GM23338 (cell line): ENCODE measurements at regions not wholly inside any gene's neighbourhood (a gene's known extent, or its start where the extent isn't known, plus 50 kb on each side); places are given as distances from the start of the nearest gene placed in this dataset.

Experiments
- ATAC-seq: fragments of 200-7000 bp; cut with Tn5 transposase; 3 replicates; pipeline ENCODE4 v1.9.1; 2020
- DNase-seq: peaks from one replicate; pipeline ENCODE4 v3.0.0-alpha.2; 2015; ENCODE audit warnings: low spot score
- H2AFZ ChIP-seq: fragments of 200-600 bp; sonication (generic); 2 replicates; pipeline ENCODE4 v1.8.0; 2016; ENCODE audit warnings: antibody characterized with exemption, mild to moderate bottlenecking, moderate library complexity
- H3F3A ChIP-seq: fragments of 200-600 bp; sonication (generic); replicated peaks from 2 replicates; pipeline ENCODE4 v1.8.0; 2017; ENCODE audit warnings: antibody characterized with exemption, mixed run types, low read depth
- H3K27ac ChIP-seq: fragments of 200-600 bp; sonication (generic); 2 replicates; pipeline ENCODE4 v1.6.1; 2016; ENCODE audit warnings: low read depth
- H3K27me3 ChIP-seq: fragments of 200-600 bp; sonication (generic); 2 replicates; pipeline ENCODE4 v1.8.0; 2016; ENCODE audit warnings: mild to moderate bottlenecking, mixed run types, moderate library complexity; ENCODE audit not compliant: insufficient read depth
- H3K36me3 ChIP-seq: fragments of 200-600 bp; sonication (generic); 2 replicates; pipeline ENCODE4 v1.8.0; 2016; ENCODE audit warnings: mild to moderate bottlenecking; ENCODE audit not compliant: insufficient read depth
- H3K4me1 ChIP-seq: fragments of 200-600 bp; sonication (generic); 2 replicates; pipeline ENCODE4 v1.8.0; 2016; ENCODE audit warnings: mild to moderate bottlenecking, moderate library complexity; ENCODE audit not compliant: insufficient read depth
- H3K4me2 ChIP-seq: fragments of 200-600 bp; sonication (generic); 2 replicates; pipeline ENCODE4 v1.7.1; 2017; ENCODE audit warnings: mixed run types
- H3K4me3 ChIP-seq: fragments of 200-600 bp; sonication (generic); 2 replicates; pipeline ENCODE4 v1.6.1; 2016; ENCODE audit warnings: mixed run types
- H3K79me2 ChIP-seq: fragments of 200-600 bp; sonication (generic); replicated peaks from 2 replicates; pipeline ENCODE4 v1.8.0; 2017; ENCODE audit warnings: mild to moderate bottlenecking; ENCODE audit not compliant: insufficient read depth
- H3K9me2 ChIP-seq: fragments of 200-600 bp; sonication (generic); 2 replicates; pipeline ENCODE4 v1.8.0; 2017; ENCODE audit not compliant: insufficient read depth
- H4K20me1 ChIP-seq: fragments of 200-600 bp; sonication (generic); replicated peaks from 2 replicates; pipeline ENCODE4 v1.8.0; 2017; ENCODE audit warnings: mild to moderate bottlenecking; ENCODE audit not compliant: insufficient read depth
- H3K27ac Mint-ChIP-seq: 2 replicates; pipeline ENCODE4 v1.8.0; 2020; ENCODE audit warnings: inconsistent platforms, mild to moderate bottlenecking, moderate library complexity, mixed read lengths
- H3K27me3 Mint-ChIP-seq: 3 replicates; pipeline ENCODE4 v1.8.0; 2022; ENCODE audit warnings: low read depth, mild to moderate bottlenecking, moderate library complexity, mixed read lengths, inconsistent platforms; ENCODE audit not compliant: insufficient read depth, poor library complexity
- H3K36me3 Mint-ChIP-seq: 3 replicates; pipeline ENCODE4 v1.8.0; 2021; ENCODE audit warnings: low read depth, mild to moderate bottlenecking, inconsistent platforms, moderate library complexity, mixed read lengths
- H3K4me1 Mint-ChIP-seq: 3 replicates; pipeline ENCODE4 v1.8.0; 2020; ENCODE audit warnings: mild to moderate bottlenecking, inconsistent platforms, mixed read lengths
- H3K4me3 Mint-ChIP-seq: 3 replicates; pipeline ENCODE4 v1.8.0; 2021; ENCODE audit warnings: moderate library complexity, mild to moderate bottlenecking, inconsistent platforms, mixed read lengths
- H3K9me3 Mint-ChIP-seq: 3 replicates; pipeline ENCODE4 v1.8.0; 2020; ENCODE audit warnings: moderate library complexity, mild to moderate bottlenecking, inconsistent platforms, mixed read lengths
- CREB1 ChIP-seq: fragments of 250-450 bp; sonication (Bioruptor Pico); IDR thresholded peaks from 2 replicates; pipeline ENCODE4 v1.5.0; 2020; ENCODE audit warnings: low read depth, mild to moderate bottlenecking, moderate library complexity
- EZH2 ChIP-seq: fragments of 200-600 bp; sonication (generic); IDR thresholded peaks from one replicate; pipeline ENCODE4 v1.8.0; 2017; ENCODE audit warnings: antibody characterized with exemption, mild to moderate bottlenecking, low read depth; ENCODE audit not compliant: unreplicated experiment
- EZH2phosphoT487 ChIP-seq: fragments of 200-600 bp; sonication (generic); IDR thresholded peaks from one replicate; pipeline ENCODE4 v1.8.1; 2018; ENCODE audit warnings: antibody characterized with exemption; ENCODE audit not compliant: unreplicated experiment
- JUNB ChIP-seq: IDR thresholded peaks from one replicate; pipeline ENCODE4 v1.6.1; 2016; ENCODE audit warnings: antibody characterized with exemption; ENCODE audit not compliant: unreplicated experiment
- NANOG ChIP-seq: IDR thresholded peaks from 2 replicates; pipeline ENCODE4 v1.6.1; 2016; ENCODE audit warnings: antibody characterized with exemption, borderline replicate concordance
- POLR2AphosphoS5 ChIP-seq: IDR thresholded peaks from 2 replicates; pipeline ENCODE4 v1.6.1; 2016; ENCODE audit warnings: antibody characterized with exemption, low read depth
- REST ChIP-seq: IDR thresholded peaks from one replicate; pipeline ENCODE4 v1.6.1; 2018; ENCODE audit warnings: antibody characterized with exemption; ENCODE audit not compliant: unreplicated experiment
- STAT1 ChIP-seq: IDR thresholded peaks from one replicate; pipeline ENCODE4 v1.6.1; 2016; ENCODE audit warnings: antibody characterized with exemption; ENCODE audit not compliant: unreplicated experiment
- ZNF114 ChIP-seq: fragments of 250-450 bp; sonication (Bioruptor Pico); IDR thresholded peaks from 2 replicates; pipeline ENCODE4 v1.5.0; 2020; ENCODE audit warnings: mild to moderate bottlenecking, moderate library complexity
- ZNF331 ChIP-seq: fragments of 250-450 bp; sonication (Bioruptor Pico); IDR thresholded peaks from 2 replicates; pipeline ENCODE4 v1.5.0; 2020; ENCODE audit warnings: low read depth, mild to moderate bottlenecking, moderate library complexity
- TF ChIP-seq, protein P1 (sequence below): IDR thresholded peaks from 2 replicates; pipeline ENCODE4 v1.6.1; 2016; ENCODE audit warnings: antibody characterized with exemption
- TF ChIP-seq, protein P2 (sequence below), 2 experiments: fragments of 200-600 bp in 1 of 2; sonication (generic) in 1 of 2; conservative IDR thresholded peaks; 2 replicates each; pipeline versions ENCODE4 v1.5.1 to v1.6.1; 2016 to 2017; ENCODE audit warnings: antibody characterized with exemption in 2 of 2, low read depth in 2 of 2, mild to moderate bottlenecking in 2 of 2, moderate library complexity in 1 of 2
- TF ChIP-seq, protein P3 (sequence below): fragments of 250-450 bp; sonication (Bioruptor Pico); IDR thresholded peaks from 2 replicates; pipeline ENCODE4 v1.5.0; 2020; ENCODE audit warnings: mild to moderate bottlenecking, moderate library complexity

DNA sequence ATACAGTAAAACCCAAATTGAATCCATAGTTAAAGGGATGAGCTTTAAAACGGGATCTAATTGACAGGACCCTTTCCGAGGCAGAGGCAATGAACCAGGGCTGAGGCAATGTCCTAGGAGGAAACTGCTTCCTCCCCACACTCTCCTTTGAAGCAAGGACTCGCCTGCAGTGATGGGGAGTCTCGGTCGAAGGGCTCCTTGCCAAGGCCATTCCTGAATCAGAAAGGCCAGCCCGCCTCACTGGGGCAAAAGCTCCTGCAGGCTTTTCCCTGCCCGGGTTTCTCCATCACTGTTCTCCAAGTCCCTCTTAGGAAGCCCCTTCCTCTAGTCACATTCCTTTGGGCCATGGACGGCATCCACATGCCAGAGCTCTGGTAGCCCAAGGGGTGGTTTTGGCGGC is 132.0 kb downstream of the RBFOX3 start:
- H3K4me1 ChIP-seq: 0 out of 2 replicates have a peak, but pooled peaks cover 3% of the 10 kb centered on the region

More for the DNA sequence above, 132.0 kb downstream of the RBFOX3 start:
- Histone ChIP-seq H3K4me3 (no peak overlapping the region), H2AFZ (no peak overlapping the region), H3F3A (no peaks in the 10 kb centered on the region), H3K4me2 (no peak overlapping the region), H3K9me2 (no peaks in the 10 kb centered on the region), H3K27ac (no peak overlapping the region), H3K27me3 (no peaks in the 10 kb centered on the region), H4K20me1 (no peaks in the 10 kb centered on the region), H3K79me2 (no peaks in the 10 kb centered on the region), H3K36me3 (no peaks in the 10 kb centered on the region)
- no peak for DNase-seq
- no peaks in the 10 kb centered on the region for H3K36me3 Mint-ChIP-seq
- H3K9me3 Mint-ChIP-seq: no peaks in the 10 kb centered on the region; the same call in 2 of the 3 replicates
- TF ChIP-seq EZH2: no peak
- no peak for TF ChIP-seq STAT1
- TF ChIP-seq, protein P1, sequence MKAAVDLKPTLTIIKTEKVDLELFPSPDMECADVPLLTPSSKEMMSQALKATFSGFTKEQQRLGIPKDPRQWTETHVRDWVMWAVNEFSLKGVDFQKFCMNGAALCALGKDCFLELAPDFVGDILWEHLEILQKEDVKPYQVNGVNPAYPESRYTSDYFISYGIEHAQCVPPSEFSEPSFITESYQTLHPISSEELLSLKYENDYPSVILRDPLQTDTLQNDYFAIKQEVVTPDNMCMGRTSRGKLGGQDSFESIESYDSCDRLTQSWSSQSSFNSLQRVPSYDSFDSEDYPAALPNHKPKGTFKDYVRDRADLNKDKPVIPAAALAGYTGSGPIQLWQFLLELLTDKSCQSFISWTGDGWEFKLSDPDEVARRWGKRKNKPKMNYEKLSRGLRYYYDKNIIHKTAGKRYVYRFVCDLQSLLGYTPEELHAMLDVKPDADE: no peak
- TF ChIP-seq ZNF331 (CRISPR knock-in tag): no peak
- TF ChIP-seq EZH2phosphoT487: no peak
- no peak for TF ChIP-seq CREB1 (CRISPR knock-in tag)
- TF ChIP-seq, protein P2, sequence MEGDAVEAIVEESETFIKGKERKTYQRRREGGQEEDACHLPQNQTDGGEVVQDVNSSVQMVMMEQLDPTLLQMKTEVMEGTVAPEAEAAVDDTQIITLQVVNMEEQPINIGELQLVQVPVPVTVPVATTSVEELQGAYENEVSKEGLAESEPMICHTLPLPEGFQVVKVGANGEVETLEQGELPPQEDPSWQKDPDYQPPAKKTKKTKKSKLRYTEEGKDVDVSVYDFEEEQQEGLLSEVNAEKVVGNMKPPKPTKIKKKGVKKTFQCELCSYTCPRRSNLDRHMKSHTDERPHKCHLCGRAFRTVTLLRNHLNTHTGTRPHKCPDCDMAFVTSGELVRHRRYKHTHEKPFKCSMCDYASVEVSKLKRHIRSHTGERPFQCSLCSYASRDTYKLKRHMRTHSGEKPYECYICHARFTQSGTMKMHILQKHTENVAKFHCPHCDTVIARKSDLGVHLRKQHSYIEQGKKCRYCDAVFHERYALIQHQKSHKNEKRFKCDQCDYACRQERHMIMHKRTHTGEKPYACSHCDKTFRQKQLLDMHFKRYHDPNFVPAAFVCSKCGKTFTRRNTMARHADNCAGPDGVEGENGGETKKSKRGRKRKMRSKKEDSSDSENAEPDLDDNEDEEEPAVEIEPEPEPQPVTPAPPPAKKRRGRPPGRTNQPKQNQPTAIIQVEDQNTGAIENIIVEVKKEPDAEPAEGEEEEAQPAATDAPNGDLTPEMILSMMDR (conservative IDR thresholded peaks at IDR 0.05; ENCODE audit: low read depth in 2 of 2): no peak
- TF ChIP-seq, protein P3, sequence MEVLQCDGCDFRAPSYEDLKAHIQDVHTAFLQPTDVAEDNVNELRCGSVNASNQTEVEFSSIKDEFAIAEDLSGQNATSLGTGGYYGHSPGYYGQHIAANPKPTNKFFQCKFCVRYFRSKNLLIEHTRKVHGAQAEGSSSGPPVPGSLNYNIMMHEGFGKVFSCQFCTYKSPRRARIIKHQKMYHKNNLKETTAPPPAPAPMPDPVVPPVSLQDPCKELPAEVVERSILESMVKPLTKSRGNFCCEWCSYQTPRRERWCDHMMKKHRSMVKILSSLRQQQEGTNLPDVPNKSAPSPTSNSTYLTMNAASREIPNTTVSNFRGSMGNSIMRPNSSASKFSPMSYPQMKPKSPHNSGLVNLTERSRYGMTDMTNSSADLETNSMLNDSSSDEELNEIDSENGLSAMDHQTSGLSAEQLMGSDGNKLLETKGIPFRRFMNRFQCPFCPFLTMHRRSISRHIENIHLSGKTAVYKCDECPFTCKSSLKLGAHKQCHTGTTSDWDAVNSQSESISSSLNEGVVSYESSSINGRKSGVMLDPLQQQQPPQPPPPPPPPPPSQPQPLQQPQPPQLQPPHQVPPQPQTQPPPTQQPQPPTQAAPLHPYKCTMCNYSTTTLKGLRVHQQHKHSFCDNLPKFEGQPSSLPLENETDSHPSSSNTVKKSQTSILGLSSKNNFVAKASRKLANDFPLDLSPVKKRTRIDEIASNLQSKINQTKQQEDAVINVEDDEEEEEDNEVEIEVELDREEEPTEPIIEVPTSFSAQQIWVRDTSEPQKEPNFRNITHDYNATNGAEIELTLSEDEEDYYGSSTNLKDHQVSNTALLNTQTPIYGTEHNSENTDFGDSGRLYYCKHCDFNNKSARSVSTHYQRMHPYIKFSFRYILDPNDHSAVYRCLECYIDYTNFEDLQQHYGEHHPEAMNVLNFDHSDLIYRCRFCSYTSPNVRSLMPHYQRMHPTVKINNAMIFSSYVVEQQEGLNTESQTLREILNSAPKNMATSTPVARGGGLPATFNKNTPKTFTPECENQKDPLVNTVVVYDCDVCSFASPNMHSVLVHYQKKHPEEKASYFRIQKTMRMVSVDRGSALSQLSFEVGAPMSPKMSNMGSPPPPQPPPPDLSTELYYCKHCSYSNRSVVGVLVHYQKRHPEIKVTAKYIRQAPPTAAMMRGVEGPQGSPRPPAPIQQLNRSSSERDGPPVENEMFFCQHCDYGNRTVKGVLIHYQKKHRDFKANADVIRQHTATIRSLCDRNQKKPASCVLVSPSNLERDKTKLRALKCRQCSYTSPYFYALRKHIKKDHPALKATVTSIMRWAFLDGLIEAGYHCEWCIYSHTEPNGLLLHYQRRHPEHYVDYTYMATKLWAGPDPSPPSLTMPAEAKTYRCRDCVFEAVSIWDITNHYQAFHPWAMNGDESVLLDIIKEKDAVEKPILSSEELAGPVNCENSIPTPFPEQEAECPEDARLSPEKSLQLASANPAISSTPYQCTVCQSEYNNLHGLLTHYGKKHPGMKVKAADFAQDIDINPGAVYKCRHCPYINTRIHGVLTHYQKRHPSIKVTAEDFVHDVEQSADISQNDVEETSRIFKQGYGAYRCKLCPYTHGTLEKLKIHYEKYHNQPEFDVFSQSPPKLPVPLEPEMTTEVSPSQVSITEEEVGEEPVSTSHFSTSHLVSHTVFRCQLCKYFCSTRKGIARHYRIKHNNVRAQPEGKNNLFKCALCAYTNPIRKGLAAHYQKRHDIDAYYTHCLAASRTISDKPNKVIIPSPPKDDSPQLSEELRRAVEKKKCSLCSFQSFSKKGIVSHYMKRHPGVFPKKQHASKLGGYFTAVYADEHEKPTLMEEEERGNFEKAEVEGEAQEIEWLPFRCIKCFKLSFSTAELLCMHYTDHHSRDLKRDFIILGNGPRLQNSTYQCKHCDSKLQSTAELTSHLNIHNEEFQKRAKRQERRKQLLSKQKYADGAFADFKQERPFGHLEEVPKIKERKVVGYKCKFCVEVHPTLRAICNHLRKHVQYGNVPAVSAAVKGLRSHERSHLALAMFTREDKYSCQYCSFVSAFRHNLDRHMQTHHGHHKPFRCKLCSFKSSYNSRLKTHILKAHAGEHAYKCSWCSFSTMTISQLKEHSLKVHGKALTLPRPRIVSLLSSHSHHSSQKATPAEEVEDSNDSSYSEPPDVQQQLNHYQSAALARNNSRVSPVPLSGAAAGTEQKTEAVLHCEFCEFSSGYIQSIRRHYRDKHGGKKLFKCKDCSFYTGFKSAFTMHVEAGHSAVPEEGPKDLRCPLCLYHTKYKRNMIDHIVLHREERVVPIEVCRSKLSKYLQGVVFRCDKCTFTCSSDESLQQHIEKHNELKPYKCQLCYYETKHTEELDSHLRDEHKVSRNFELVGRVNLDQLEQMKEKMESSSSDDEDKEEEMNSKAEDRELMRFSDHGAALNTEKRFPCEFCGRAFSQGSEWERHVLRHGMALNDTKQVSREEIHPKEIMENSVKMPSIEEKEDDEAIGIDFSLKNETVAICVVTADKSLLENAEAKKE (CRISPR knock-in tag): no peak
- no peak for TF ChIP-seq NANOG
- TF ChIP-seq POLR2AphosphoS5: no peak
- no peak for TF ChIP-seq ZNF114 (CRISPR knock-in tag)
- TF ChIP-seq JUNB: no peak
- no peak for TF ChIP-seq REST
- peaks cover 15% of the 10 kb centered on the region for H3K4me1 Mint-ChIP-seq
- H3K4me3 Mint-ChIP-seq: no peak overlapping the region
- no peak overlapping the region for H3K27ac Mint-ChIP-seq
- H3K27me3 Mint-ChIP-seq: peaks cover 16% of the 10 kb centered on the region
- ATAC-seq: no peak
